ENCODE measurements at regions not wholly inside any gene's neighbourhood (a gene's known extent, or its start where the extent isn't known, plus 50 kb on each side); places are given as distances from the start of the nearest gene placed in this dataset.
"Not testable (repeated sequence)": the region's sequence is repeated elsewhere in the genome, so short reads cannot be mapped to it uniquely, and the experiment has no call there.

GRCh38 chr4:163988865-163989264 lies 494.4 kb downstream of the TMA16 start:
- peak; percentile 96 for DNase-seq

GRCh38 chr4:163991298-163991865 lies 496.9 kb downstream of the TMA16 start:
- peak; percentile 11 for DNase-seq

DNA sequence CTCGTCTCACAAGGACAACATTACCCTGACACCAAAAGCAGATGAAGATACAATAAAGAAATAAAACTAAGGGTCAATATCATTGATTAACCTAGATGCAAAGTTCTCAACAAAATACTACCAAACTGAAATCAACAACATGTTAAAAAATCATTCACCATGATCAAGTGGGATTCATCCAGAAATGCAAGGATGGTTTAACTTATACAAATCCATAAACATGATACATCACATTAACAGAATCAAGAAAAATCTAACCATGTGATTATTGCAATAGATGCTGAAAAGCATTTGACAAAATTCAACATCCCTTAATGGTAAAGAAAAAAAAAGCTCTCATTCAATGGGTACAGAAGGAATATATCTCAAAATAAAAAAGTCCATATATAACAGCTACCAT lies 514.9 kb downstream of the TMA16 start:
- no peak for DNase-seq

DNA sequence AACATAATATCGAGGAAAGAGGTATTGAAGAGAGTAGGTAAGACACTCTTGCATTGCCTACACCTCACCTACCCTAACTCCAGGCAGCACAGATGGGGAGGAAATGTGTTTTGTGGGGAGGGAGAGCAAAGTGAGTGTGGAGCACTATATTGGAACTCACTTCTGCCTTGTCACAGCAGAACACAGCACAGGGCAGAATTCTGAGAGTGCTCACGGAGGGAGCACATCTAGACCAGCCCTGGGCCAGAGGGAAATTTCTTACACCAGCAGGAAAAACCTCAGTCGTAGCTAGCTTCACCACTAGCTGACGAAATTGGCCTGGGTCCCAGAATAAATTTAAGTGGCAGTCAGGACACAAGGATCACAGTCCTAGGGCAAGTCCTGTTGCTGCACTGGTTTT lies 517.3 kb downstream of the TMA16 start:
- DNase-seq, result no peak

DNA sequence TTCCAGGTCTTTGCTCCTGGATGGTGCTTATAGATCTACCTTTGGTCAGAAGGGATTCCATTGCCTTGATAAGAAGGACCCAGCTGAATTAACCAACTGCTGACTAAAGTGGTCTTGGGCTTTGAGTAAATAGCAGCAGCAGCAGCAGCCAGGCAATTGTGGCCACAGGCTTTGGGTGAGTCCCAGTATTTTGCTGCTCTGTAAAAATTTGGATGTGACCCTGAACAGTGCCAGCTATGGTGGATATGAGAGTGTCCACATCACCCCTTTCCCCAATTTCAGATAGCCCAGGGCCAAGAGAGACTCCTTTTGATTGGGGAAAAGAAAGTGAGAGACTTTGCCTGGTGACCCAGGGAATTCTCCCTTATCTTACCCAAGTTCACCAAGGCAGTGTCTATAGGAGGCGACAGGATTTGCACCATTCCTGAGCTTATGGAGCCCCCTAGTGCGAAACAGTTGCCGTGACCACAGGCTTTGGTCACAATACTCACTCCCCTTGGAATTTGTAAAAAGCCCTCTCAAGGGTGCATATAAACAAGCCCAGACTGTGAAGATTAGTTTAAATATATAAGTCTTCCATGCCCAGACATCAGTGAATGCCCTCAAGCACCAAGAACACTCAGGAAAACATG lies 518.0 kb downstream of the TMA16 start:
- peak; percentile 72 for DNase-seq

DNA sequence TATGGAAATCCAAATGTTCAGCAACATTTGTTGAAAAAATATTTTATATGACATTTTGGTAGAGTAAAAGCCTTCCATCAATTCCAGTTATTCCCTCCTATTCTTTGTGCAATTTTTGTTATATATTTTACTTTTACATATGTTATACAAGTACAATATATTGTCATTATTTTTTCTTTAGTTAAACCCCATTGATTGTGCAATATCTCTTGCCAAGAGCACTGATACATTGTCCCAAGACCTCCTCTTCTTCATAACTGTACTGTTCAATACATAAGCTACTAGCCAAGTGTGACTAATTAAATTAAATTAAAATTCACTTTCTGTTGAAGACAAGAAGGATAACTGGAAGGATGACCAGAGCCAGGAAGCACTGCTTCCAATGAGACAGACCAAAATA lies 527.5 kb downstream of the TMA16 start:
- DNase-seq, result no peak

DNA sequence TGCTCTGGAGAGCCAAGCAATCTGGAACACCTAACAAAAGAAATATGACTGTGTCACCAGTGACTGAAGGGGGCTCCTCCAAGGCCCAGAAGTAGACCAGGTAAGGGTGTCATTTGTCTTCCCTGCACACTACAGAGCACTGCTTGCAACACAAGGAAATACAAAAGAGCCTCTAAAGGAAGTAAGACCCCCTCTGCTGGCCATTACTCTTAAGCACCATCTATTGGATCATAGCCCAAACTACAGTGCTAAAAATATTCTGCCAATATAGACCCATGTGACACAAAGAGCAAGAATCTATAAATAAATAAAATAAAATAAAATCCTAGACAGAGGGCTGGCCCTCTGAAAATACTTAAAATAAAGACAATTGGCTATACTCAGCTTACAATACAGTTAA lies 528.7 kb downstream of the TMA16 start:
- DNase-seq, result peak; percentile 21

DNA sequence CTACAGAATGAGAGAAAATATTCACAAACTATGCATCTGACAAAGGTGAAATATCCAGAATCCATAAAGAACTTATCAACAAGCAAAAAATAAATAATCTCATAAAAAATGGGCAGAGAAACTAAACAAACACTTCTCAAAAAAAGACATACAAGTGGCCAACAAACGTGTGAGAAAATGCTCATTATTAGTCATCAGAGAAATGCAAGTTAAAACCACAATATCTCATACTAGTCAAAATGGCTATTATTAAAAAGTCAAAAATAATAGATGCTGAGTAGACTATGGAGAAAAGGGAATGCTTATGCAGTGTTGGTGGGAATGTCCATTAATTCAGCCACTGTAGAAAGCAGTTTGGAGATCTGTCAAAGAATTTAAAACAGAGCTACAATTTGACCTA lies 533.3 kb downstream of the TMA16 start:
- no peak for DNase-seq

DNA sequence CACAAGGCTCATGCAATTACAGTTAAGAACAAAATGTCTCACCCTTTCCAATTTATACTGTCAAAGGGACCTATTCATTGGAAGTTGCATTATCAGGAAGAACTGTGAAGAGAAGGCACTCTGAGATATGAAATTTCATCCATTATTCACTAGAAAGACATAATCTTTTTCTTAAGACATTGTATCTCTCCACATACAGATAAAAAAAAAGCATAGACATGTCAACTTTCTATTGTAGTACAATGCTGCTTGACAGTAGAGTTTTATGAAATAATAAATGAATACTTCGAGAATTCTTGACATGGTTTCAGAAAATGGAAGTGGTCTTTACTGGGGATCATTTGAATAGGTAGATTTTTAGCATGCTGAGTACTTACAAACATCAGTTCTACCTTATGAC lies 545.0 kb downstream of the TMA16 start:
- DNase-seq, result no peak

GRCh38 chr4:164056426-164057142 lies 562.1 kb downstream of the TMA16 start:
- no peak for DNase-seq

DNA sequence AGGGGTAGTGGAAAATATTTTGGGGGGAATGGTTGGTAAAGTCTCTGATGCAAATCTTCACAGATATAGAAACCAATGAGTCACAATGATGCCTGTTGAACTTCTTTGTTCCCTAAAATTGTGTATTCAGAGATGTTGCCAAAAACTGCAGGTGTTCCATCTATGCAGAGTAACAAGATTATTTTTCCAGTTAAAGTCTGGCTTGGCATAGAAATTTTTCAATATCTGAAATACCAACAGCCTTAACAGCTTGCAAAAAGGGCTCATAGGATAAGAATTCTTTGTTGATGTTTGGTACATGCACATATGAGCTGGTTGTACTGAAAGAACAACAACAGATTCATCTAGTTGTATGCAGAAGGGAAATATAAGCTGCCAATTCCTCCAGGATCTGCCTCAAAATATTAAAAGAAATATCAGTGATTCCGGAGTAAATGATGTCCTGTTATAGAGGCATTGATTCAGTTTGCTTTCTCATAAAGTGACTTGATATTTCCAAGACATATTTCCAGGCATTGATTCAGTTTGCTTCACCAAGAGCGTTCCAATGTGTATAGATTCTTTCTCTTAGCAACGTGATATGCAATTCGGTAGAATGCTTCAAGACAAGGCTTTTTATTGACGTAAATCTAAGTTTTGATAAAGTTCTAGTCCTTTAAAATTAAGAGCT lies 564.4 kb downstream of the TMA16 start:
- DNase-seq, result no peak

DNA sequence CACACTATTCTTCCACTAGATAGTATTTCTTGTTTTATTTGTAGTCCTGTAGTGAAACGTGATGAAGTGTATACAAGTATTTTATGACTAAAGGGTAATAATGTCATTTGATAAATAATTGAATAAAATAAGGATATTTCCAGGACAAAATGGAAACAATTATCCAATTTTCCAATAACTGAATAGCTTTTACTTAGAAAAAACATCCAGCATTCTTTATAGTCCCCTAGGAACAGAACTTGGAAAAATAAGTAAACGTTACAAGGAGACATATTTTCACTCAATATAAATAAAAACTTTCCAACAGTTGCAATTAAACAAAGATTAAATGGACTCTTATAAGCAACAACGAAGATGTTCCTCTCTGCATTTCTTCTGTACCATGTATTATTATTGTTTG lies 566.0 kb downstream of the TMA16 start:
- no peak for DNase-seq

GRCh38 chr4:164068392-164068791 lies 573.9 kb downstream of the TMA16 start:
- DNase-seq, result no peak

DNA sequence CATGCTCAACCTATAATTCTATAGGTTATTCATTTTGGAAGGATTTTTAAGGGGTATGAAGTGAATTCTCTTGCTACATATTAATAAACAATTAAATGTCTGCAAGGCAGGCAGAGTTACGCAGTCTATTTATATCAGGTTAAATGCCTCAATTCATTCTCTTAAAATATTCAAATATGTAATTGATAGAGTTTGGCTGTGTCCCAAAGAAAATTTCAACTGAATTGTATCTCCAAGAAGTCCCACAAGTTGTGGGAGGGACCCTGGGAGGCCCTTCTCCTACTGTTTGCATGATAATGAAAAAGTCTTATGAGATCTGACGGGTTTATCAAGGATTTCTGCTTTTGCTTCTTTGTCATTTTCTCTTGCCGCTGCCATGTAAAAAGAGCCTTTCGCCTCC lies 576.1 kb downstream of the TMA16 start:
- no peak for DNase-seq

GRCh38 chr4:164081371-164081770 lies 586.9 kb downstream of the TMA16 start:
- DNase-seq, result peak; percentile 19

- peak; percentile 61 for DNase-seq
These were observed 587.3 kb downstream of the TMA16 start for GRCh38 chr4:164081801-164082200.

- no peak for DNase-seq
These were observed 593.2 kb downstream of the TMA16 start for GRCh38 chr4:164087733-164088132.

GRCh38 chr4:164095313-164096110 lies 601.0 kb downstream of the TMA16 start:
- DNase-seq, result no peak

- no peak for DNase-seq
These were observed 602.5 kb downstream of the TMA16 start for GRCh38 chr4:164096766-164097518.

DNA sequence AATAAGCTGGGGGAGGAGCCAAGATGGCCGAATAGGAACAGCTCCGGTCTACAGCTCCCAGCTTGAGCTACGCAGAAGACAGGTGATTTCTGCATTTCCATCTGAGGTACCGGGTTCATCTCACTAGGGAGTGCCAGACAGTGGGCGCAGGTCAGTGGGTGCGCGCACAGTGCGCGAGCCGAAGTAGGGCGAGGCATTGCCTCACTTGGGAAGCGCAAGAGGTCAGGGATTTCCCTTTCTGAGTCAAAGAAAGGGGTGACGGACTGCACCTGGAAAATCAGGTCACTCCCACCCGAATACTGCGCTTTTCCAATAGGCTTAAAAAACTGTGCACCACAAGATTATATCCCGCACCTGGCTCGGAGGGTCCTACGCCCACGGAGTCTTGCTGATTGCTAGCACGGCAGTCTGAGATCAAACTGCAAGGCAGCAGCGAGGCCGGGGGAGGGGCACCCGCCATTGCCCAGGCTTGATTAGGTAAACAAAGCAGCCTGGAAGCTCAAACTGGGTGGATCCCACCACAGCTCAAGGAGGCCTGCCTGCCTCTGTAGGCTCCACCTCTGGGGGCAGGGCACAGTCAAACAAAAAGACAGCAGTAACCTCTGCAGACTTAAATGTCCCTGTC lies 606.4 kb downstream of the TMA16 start:
- DNase-seq, result not testable (repeated sequence)

GRCh38 chr4:164108971-164109370 lies 614.5 kb downstream of the TMA16 start:
- no peak for DNase-seq

DNA sequence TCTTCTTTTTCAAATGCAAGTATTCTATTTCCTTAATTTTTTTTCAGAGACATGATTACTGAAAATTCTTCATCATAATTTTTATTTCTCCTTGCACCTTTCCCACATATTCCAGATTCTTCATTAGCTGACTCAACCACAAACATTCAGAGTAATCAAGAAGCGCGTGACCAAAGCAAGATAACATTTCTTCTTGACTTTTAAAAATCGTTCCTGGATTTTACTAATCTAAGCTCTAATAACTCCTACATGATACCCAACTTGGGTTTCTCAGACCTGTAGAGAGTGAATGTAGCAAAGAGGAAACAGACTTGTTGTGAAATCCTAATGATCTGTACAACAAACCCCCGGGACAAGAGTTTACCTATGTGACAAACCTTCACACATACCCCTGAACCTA lies 615.0 kb downstream of the TMA16 start:
- DNase-seq, result no peak
